WTC11 (cell line): ENCODE measurements at regions not wholly inside any gene's neighbourhood (a gene's known extent, or its start where the extent isn't known, plus 50 kb on each side); places are given as distances from the start of the nearest gene placed in this dataset.

ENCODE experiments used
- ATAC-seq: fragments of 200-7000 bp; cut with Tn5 transposase; 2 replicates; pipeline ENCODE4 v1.10.0; 2021; ENCODE audit warnings: mild to moderate bottlenecking, moderate library complexity
- CTCF ChIA-PET: fragments of 300-600 bp; sonication (Branson Sonifier 250); formaldehyde crosslinking; loops from one replicate; lab custom pipeline; 2021; ENCODE audit warnings: antibody characterized with exemption; lab: Charles Lee
- POLR2A ChIA-PET: fragments of 350-600 bp; sonication (Branson Sonifier 250); formaldehyde crosslinking; loops from one replicate; lab custom pipeline; 2021; ENCODE audit warnings: antibody characterized with exemption; lab: Charles Lee
- DNase-seq: peaks from one replicate; pipeline ENCODE4 v3.0.0; 2021; ENCODE audit warnings: low spot score
- H3K27ac Mint-ChIP-seq: 2 replicates; pipeline ENCODE4 v1.8.0; 2021; ENCODE audit warnings: mixed read lengths
- H3K27me3 Mint-ChIP-seq: 2 replicates; pipeline ENCODE4 v1.8.0; 2021; ENCODE audit warnings: low read depth, mild to moderate bottlenecking, moderate library complexity, mixed read lengths
- H3K36me3 Mint-ChIP-seq: 2 replicates; pipeline ENCODE4 v1.8.0; 2021; ENCODE audit warnings: mixed read lengths
- H3K4me1 Mint-ChIP-seq: 2 replicates; pipeline ENCODE4 v1.8.0; 2022; ENCODE audit warnings: mixed read lengths
- H3K4me3 Mint-ChIP-seq: 2 replicates; pipeline ENCODE4 v1.8.0; 2021; ENCODE audit warnings: mild to moderate bottlenecking, moderate library complexity, mixed read lengths
- H3K9me3 Mint-ChIP-seq: 2 replicates; pipeline ENCODE4 v1.8.0; 2021; ENCODE audit warnings: mixed read lengths
- CREB1 ChIP-seq: sonication (generic); formaldehyde crosslinking; IDR thresholded peaks from 2 replicates; pipeline ENCODE4 v1.8.0; 2023; ENCODE audit warnings: mild to moderate bottlenecking, missing genetic modification reagents
- EMX1 ChIP-seq: fragments of 250-450 bp; sonication (Bioruptor Pico); IDR thresholded peaks from 2 replicates; pipeline ENCODE4 v1.8.0; 2021; ENCODE audit warnings: mild to moderate bottlenecking
- FOXK1 ChIP-seq: sonication (generic); formaldehyde crosslinking; IDR thresholded peaks from 2 replicates; pipeline ENCODE4 v1.8.0; 2022; ENCODE audit warnings: mild to moderate bottlenecking, moderate library complexity, missing genetic modification reagents
- GABPB1 ChIP-seq: sonication (generic); formaldehyde crosslinking; IDR thresholded peaks from 2 replicates; pipeline ENCODE4 v1.8.1; 2023; ENCODE audit warnings: mild to moderate bottlenecking, missing genetic modification reagents
- IRF2 ChIP-seq: sonication (generic); formaldehyde crosslinking; IDR thresholded peaks from 2 replicates; pipeline ENCODE4 v1.8.0; 2022; ENCODE audit warnings: low read depth, missing genetic modification reagents, borderline replicate concordance
- NFATC4 ChIP-seq: fragments of 250-450 bp; sonication (Bioruptor Pico); IDR thresholded peaks from 2 replicates; pipeline ENCODE4 v1.9.0; 2021; ENCODE audit warnings: mild to moderate bottlenecking
- NFE2L1 ChIP-seq: sonication (generic); formaldehyde crosslinking; IDR thresholded peaks from 2 replicates; pipeline ENCODE4 v1.8.1; 2023; ENCODE audit warnings: missing genetic modification reagents
- NR1H2 ChIP-seq: sonication (generic); formaldehyde crosslinking; IDR thresholded peaks from 2 replicates; pipeline ENCODE4 v1.9.0; 2021; ENCODE audit warnings: mild to moderate bottlenecking, moderate library complexity, missing genetic modification reagents
- NR3C1 ChIP-seq: sonication (generic); formaldehyde crosslinking; conservative IDR thresholded peaks from 2 replicates; pipeline ENCODE4 v1.8.1; 2023; ENCODE audit warnings: low read depth, mild to moderate bottlenecking, missing genetic modification reagents
- RELA ChIP-seq: sonication (generic); formaldehyde crosslinking; IDR thresholded peaks from 2 replicates; pipeline ENCODE4 v1.8.1; 2022; ENCODE audit warnings: missing genetic modification reagents, mild to moderate bottlenecking, borderline replicate concordance
- SMAD4 ChIP-seq: sonication (generic); formaldehyde crosslinking; IDR thresholded peaks from 2 replicates; pipeline ENCODE4 v1.8.0; 2022; ENCODE audit warnings: mild to moderate bottlenecking, missing genetic modification reagents
- TEAD1 ChIP-seq: sonication (generic); formaldehyde crosslinking; IDR thresholded peaks from 2 replicates; pipeline ENCODE4 v1.8.0; 2022; ENCODE audit warnings: mild to moderate bottlenecking, missing genetic modification reagents
- ZNF423 ChIP-seq: fragments of 250-450 bp; sonication (Bioruptor Pico); IDR thresholded peaks from 2 replicates; pipeline ENCODE4 v2.1.2; 2022; ENCODE audit warnings: mild to moderate bottlenecking, moderate library complexity
- ZNF671 ChIP-seq: fragments of 250-450 bp; sonication (Bioruptor Pico); IDR thresholded peaks from 2 replicates; pipeline ENCODE4 v1.8.0; 2021; ENCODE audit warnings: mild to moderate bottlenecking
- TF ChIP-seq, protein P1 (sequence below): fragments of 250-450 bp; sonication (Bioruptor Pico); IDR thresholded peaks from 2 replicates; pipeline ENCODE4 v1.9.0; 2021; ENCODE audit warnings: mild to moderate bottlenecking
- TF ChIP-seq, protein P2 (sequence below): sonication (generic); formaldehyde crosslinking; IDR thresholded peaks from 2 replicates; pipeline ENCODE4 v1.8.0; 2022; ENCODE audit warnings: mild to moderate bottlenecking, missing genetic modification reagents
- TF ChIP-seq, protein P3 (sequence below): sonication (generic); formaldehyde crosslinking; IDR thresholded peaks from 2 replicates; pipeline ENCODE4 v1.8.1; 2022; ENCODE audit warnings: mild to moderate bottlenecking, missing genetic modification reagents, moderate library complexity, borderline replicate concordance
- TF ChIP-seq, protein P4 (sequence below): sonication (generic); formaldehyde crosslinking; conservative IDR thresholded peaks from 2 replicates; pipeline ENCODE4 v1.8.1; 2022; ENCODE audit warnings: mild to moderate bottlenecking, missing genetic modification reagents
- TF ChIP-seq, protein P5 (sequence below): sonication (generic); formaldehyde crosslinking; IDR thresholded peaks from 2 replicates; pipeline ENCODE4 v1.8.1; 2022; ENCODE audit warnings: low read depth, missing genetic modification reagents, borderline replicate concordance
- TF ChIP-seq, protein P6 (sequence below): sonication (generic); formaldehyde crosslinking; IDR thresholded peaks from 2 replicates; pipeline ENCODE4 v1.8.1; 2023; ENCODE audit warnings: mild to moderate bottlenecking, missing genetic modification reagents, moderate library complexity
- TF ChIP-seq, protein P7 (sequence below): sonication (generic); formaldehyde crosslinking; conservative IDR thresholded peaks from 2 replicates; pipeline ENCODE4 v1.8.1; 2023; ENCODE audit warnings: mild to moderate bottlenecking, low read depth, missing genetic modification reagents, moderate library complexity

DNA sequence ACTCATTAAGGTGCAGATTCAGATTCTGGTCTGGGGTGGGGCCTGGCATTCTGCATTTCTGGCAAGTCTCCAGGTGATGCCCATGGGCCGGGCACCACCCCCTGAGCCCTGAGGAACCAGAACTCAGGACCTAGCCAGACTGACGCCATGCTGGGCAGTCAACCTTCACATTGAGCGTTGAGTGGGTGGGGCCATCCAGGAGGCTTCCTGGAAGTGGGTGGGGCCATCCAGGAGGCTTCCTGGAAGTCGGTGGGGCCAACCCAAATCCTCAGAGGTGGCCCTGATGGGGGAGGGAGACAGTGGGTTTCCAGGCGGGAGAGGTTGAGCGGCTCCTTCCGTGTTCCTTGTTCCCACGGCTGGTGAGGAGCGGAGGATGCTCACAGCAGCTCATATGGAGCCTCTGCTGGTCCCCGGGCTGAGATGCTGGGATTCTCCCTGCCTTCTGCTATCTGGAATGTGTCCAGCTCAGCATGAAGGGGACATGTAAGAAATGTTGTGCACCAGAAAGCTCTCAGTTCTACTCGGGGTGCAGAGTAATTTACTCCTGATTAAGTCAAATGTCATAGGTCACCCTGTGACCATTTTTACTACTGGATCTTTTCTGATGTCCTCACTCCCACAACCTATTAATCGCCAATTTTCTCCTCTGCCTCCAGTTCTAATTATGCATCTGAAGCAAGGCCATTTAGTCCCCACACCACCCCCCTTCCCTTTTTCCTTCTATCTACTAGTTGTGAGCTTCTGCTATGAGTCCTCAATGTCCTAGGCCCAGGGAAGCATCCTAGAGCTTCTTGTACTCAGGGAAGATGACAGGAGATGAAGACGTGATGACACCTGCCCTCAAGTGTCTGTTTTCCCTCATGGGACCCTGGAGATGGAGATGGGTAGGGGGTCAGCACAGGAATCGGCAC lies 435.4 kb downstream of the PTPRU start:
- Mint-ChIP-seq H3K36me3 (no peaks in the 10 kb centered on the region), H3K4me3 (no peak overlapping the region), H3K27ac (no peak overlapping the region)
- DNase-seq = no peak
- POLR2A ChIA-PET = no interaction called here
- TF ChIP-seq EMX1 (CRISPR knock-in tag) (no peak), NFATC4 (no peak), IRF2 (CRISPR knock-in tag) (no peak), TEAD1 (CRISPR knock-in tag) (no peak), RELA (no peak), GABPB1 (CRISPR knock-in tag) (no peak), NR1H2 (CRISPR knock-in tag) (no peak), FOXK1 (CRISPR knock-in tag) (no peak)
- TF ChIP-seq, protein P1, sequence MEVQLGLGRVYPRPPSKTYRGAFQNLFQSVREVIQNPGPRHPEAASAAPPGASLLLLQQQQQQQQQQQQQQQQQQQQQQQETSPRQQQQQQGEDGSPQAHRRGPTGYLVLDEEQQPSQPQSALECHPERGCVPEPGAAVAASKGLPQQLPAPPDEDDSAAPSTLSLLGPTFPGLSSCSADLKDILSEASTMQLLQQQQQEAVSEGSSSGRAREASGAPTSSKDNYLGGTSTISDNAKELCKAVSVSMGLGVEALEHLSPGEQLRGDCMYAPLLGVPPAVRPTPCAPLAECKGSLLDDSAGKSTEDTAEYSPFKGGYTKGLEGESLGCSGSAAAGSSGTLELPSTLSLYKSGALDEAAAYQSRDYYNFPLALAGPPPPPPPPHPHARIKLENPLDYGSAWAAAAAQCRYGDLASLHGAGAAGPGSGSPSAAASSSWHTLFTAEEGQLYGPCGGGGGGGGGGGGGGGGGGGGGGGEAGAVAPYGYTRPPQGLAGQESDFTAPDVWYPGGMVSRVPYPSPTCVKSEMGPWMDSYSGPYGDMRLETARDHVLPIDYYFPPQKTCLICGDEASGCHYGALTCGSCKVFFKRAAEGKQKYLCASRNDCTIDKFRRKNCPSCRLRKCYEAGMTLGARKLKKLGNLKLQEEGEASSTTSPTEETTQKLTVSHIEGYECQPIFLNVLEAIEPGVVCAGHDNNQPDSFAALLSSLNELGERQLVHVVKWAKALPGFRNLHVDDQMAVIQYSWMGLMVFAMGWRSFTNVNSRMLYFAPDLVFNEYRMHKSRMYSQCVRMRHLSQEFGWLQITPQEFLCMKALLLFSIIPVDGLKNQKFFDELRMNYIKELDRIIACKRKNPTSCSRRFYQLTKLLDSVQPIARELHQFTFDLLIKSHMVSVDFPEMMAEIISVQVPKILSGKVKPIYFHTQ = no peak
- TF ChIP-seq, protein P2, sequence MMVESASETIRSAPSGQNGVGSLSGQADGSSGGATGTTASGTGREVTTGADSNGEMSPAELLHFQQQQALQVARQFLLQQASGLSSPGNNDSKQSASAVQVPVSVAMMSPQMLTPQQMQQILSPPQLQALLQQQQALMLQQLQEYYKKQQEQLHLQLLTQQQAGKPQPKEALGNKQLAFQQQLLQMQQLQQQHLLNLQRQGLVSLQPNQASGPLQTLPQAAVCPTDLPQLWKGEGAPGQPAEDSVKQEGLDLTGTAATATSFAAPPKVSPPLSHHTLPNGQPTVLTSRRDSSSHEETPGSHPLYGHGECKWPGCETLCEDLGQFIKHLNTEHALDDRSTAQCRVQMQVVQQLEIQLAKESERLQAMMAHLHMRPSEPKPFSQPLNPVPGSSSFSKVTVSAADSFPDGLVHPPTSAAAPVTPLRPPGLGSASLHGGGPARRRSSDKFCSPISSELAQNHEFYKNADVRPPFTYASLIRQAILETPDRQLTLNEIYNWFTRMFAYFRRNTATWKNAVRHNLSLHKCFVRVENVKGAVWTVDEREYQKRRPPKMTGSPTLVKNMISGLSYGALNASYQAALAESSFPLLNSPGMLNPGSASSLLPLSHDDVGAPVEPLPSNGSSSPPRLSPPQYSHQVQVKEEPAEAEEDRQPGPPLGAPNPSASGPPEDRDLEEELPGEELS (CRISPR knock-in tag) = no peak
- TF ChIP-seq, protein P3, sequence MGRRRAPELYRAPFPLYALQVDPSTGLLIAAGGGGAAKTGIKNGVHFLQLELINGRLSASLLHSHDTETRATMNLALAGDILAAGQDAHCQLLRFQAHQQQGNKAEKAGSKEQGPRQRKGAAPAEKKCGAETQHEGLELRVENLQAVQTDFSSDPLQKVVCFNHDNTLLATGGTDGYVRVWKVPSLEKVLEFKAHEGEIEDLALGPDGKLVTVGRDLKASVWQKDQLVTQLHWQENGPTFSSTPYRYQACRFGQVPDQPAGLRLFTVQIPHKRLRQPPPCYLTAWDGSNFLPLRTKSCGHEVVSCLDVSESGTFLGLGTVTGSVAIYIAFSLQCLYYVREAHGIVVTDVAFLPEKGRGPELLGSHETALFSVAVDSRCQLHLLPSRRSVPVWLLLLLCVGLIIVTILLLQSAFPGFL (CRISPR knock-in tag) = no peak
- TF ChIP-seq, protein P4, sequence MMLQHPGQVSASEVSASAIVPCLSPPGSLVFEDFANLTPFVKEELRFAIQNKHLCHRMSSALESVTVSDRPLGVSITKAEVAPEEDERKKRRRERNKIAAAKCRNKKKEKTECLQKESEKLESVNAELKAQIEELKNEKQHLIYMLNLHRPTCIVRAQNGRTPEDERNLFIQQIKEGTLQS (CRISPR knock-in tag) = no peak
- TF ChIP-seq, protein P5, sequence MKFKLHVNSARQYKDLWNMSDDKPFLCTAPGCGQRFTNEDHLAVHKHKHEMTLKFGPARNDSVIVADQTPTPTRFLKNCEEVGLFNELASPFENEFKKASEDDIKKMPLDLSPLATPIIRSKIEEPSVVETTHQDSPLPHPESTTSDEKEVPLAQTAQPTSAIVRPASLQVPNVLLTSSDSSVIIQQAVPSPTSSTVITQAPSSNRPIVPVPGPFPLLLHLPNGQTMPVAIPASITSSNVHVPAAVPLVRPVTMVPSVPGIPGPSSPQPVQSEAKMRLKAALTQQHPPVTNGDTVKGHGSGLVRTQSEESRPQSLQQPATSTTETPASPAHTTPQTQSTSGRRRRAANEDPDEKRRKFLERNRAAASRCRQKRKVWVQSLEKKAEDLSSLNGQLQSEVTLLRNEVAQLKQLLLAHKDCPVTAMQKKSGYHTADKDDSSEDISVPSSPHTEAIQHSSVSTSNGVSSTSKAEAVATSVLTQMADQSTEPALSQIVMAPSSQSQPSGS (CRISPR knock-in tag) = no peak
- TF ChIP-seq, all 79 proteins: peak for 0
- ATAC-seq = no peak
- H3K27me3 Mint-ChIP-seq = no peaks in the 10 kb centered on the region
- no peaks in the 10 kb centered on the region; the same call in 1 of the 2 replicates for H3K9me3 Mint-ChIP-seq
- H3K4me1 Mint-ChIP-seq = peaks cover 9% of the 10 kb centered on the region; the same call in 1 of the 2 replicates
- CTCF ChIA-PET = no interaction called here

DNA sequence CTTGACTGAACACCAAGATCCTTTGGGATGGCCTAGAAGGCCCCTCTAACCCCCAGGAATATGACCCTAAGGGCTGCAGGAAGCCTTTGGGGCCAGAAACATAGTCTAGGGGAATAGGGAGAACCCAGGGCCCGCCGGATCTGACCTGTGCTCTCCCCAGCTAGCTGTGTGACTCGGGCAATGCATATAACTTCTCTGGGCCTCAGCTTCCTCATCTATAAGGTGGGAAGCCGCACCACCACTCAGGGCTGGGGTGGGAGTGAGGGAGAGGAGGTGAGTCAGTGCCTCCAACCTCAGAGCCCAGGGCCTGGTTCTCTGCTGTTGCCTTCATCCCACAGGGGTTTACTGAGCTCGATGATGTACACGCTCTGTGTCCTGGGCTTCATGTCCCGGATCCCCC lies 434.4 kb downstream of the PTPRU start:
- DNase-seq (no peak), ATAC-seq (no peak)
- Mint-ChIP-seq H3K27ac (no peak overlapping the region), H3K36me3 (no peaks in the 10 kb centered on the region), H3K4me3 (no peak overlapping the region), H3K27me3 (no peaks in the 10 kb centered on the region)
- ChIA-PET CTCF (no interaction called here), POLR2A (no interaction called here)
- TF ChIP-seq NR3C1 (CRISPR knock-in tag) (no peak), ZNF671 (no peak), SMAD4 (no peak), NFE2L1 (CRISPR knock-in tag) (no peak), ZNF423 (CRISPR knock-in tag) (no peak), CREB1 (no peak), NR1H2 (CRISPR knock-in tag) (no peak)
- TF ChIP-seq, protein P6, sequence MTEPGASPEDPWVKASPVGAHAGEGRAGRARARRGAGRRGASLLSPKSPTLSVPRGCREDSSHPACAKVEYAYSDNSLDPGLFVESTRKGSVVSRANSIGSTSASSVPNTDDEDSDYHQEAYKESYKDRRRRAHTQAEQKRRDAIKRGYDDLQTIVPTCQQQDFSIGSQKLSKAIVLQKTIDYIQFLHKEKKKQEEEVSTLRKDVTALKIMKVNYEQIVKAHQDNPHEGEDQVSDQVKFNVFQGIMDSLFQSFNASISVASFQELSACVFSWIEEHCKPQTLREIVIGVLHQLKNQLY (CRISPR knock-in tag) = no peak
- TF ChIP-seq, protein P7, sequence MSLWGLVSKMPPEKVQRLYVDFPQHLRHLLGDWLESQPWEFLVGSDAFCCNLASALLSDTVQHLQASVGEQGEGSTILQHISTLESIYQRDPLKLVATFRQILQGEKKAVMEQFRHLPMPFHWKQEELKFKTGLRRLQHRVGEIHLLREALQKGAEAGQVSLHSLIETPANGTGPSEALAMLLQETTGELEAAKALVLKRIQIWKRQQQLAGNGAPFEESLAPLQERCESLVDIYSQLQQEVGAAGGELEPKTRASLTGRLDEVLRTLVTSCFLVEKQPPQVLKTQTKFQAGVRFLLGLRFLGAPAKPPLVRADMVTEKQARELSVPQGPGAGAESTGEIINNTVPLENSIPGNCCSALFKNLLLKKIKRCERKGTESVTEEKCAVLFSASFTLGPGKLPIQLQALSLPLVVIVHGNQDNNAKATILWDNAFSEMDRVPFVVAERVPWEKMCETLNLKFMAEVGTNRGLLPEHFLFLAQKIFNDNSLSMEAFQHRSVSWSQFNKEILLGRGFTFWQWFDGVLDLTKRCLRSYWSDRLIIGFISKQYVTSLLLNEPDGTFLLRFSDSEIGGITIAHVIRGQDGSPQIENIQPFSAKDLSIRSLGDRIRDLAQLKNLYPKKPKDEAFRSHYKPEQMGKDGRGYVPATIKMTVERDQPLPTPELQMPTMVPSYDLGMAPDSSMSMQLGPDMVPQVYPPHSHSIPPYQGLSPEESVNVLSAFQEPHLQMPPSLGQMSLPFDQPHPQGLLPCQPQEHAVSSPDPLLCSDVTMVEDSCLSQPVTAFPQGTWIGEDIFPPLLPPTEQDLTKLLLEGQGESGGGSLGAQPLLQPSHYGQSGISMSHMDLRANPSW (CRISPR knock-in tag) = no peak
- TF ChIP-seq, all 79 proteins: peak for 0
- H3K9me3 Mint-ChIP-seq = no peaks in the 10 kb centered on the region; the same call in 1 of the 2 replicates
- H3K4me1 Mint-ChIP-seq = peaks cover 6% of the 10 kb centered on the region; the same call in 1 of the 2 replicates
